Type B pancreatic cell (in vitro differentiated cells): ENCODE measurements at regions not wholly inside any gene's neighbourhood (a gene's known extent, or its start where the extent isn't known, plus 50 kb on each side); places are given as distances from the start of the nearest gene placed in this dataset.
"Not testable (repeated sequence)": the region's sequence is repeated elsewhere in the genome, so short reads cannot be mapped to it uniquely, and the experiment has no call there.

Source experiments
- DNase-seq: peaks from one replicate; pipeline ENCODE4 v3.0.0; 2021; ENCODE audit warnings: mixed read lengths; ENCODE audit not compliant: unreplicated experiment; ENCODE audit errors: extremely low spot score
- H3K27ac Mint-ChIP-seq: 2 replicates; pipeline ENCODE4 v1.8.0; 2021; ENCODE audit warnings: mild to moderate bottlenecking, mixed read lengths
- H3K27me3 Mint-ChIP-seq: 2 replicates; pipeline ENCODE4 v1.8.0; 2021; ENCODE audit warnings: mixed read lengths
- H3K36me3 Mint-ChIP-seq: 2 replicates; pipeline ENCODE4 v1.8.0; 2021; ENCODE audit warnings: mixed read lengths
- H3K4me1 Mint-ChIP-seq: one replicate; pipeline ENCODE4 v1.8.0; 2021; ENCODE audit warnings: mixed read lengths; ENCODE audit not compliant: unreplicated experiment
- H3K4me3 Mint-ChIP-seq: 2 replicates; pipeline ENCODE4 v1.8.0; 2021; ENCODE audit warnings: mild to moderate bottlenecking, mixed read lengths
- H3K9me3 Mint-ChIP-seq: 2 replicates; pipeline ENCODE4 v1.8.0; 2021; ENCODE audit warnings: mixed read lengths
- TF ChIP-seq, protein P1 (sequence below): fragments of 200-600 bp; sonication (generic); conservative IDR thresholded peaks from 2 replicates; pipeline ENCODE4 v1.5.0; 2021; ENCODE audit warnings: antibody characterized with exemption, mild to moderate bottlenecking

- H3K27me3 Mint-ChIP-seq, H3K4me3 Mint-ChIP-seq, H3K27ac Mint-ChIP-seq, DNase-seq, H3K9me3 Mint-ChIP-seq, H3K36me3 Mint-ChIP-seq, H3K4me1 Mint-ChIP-seq: not testable (repeated sequence)
Observed at GRCh38 chr10:61818251-61818650, 83.2 kb upstream of the ARID5B start.

DNA sequence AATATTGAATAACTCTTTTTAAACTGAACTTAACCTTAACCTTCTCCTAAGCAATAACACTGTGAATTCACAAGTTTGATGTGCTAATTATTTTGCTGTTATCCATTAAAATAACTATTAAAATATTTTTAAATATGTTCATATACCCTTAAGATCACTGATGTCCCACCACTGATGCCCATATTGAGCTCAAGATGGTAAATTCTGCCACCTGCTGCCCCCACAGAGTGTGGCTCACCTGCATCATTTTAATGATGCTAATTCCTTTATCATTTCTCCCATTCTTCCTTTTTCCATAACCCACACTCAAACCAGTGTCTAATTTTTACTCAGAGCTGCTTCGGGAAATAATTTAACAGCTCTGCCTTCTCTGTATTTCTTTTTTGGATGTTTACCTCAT, 82.3 kb upstream of the ARID5B start:
- no peaks in the 10 kb centered on the region for H3K36me3 Mint-ChIP-seq
- H3K9me3 Mint-ChIP-seq = peaks cover 3% of the 10 kb centered on the region
- no peak for DNase-seq
- H3K4me1 Mint-ChIP-seq = no peaks in the 10 kb centered on the region
- TF ChIP-seq, protein P1, sequence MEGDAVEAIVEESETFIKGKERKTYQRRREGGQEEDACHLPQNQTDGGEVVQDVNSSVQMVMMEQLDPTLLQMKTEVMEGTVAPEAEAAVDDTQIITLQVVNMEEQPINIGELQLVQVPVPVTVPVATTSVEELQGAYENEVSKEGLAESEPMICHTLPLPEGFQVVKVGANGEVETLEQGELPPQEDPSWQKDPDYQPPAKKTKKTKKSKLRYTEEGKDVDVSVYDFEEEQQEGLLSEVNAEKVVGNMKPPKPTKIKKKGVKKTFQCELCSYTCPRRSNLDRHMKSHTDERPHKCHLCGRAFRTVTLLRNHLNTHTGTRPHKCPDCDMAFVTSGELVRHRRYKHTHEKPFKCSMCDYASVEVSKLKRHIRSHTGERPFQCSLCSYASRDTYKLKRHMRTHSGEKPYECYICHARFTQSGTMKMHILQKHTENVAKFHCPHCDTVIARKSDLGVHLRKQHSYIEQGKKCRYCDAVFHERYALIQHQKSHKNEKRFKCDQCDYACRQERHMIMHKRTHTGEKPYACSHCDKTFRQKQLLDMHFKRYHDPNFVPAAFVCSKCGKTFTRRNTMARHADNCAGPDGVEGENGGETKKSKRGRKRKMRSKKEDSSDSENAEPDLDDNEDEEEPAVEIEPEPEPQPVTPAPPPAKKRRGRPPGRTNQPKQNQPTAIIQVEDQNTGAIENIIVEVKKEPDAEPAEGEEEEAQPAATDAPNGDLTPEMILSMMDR = no peak
- H3K27me3 Mint-ChIP-seq = no peaks in the 10 kb centered on the region
- no peak overlapping the region for H3K4me3 Mint-ChIP-seq
- H3K27ac Mint-ChIP-seq = no peak overlapping the region

DNA sequence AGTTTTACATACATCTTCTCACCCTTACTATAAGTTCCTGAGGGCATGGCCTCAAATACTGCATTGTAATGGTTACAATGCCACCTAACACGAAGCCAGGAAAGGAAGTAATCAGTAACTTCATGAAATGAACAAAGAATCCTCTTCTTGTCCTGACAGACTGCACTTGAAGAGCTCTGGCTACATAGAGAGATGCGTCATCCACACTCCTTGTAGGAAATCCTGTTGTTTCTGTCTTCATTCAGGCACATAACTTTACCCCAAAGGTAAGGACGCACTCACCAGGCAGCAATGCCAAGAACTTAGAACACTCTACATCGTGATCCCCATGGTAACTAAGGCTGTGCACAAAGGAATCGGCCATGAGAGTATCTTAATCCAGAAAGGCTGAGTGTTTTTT, 80.3 kb upstream of the ARID5B start:
- Mint-ChIP-seq H3K4me3 (no peak overlapping the region), H3K36me3 (no peaks in the 10 kb centered on the region), H3K27me3 (no peaks in the 10 kb centered on the region), H3K27ac (no peak overlapping the region), H3K4me1 (no peaks in the 10 kb centered on the region), H3K9me3 (peaks cover 3% of the 10 kb centered on the region)
- TF ChIP-seq, protein P1 = no peak
- no peak for DNase-seq

GRCh38 chr10:61821693-61822092, 79.8 kb upstream of the ARID5B start:
- TF ChIP-seq, protein P1 = no peak
- Mint-ChIP-seq H3K4me1 (no peaks in the 10 kb centered on the region), H3K27me3 (no peaks in the 10 kb centered on the region), H3K36me3 (no peaks in the 10 kb centered on the region), H3K27ac (no peak overlapping the region), H3K4me3 (no peak overlapping the region), H3K9me3 (peaks cover 3% of the 10 kb centered on the region)
- no peak for DNase-seq

- no peak overlapping the region for H3K4me3 Mint-ChIP-seq
- TF ChIP-seq, protein P1 = no peak
- H3K27me3 Mint-ChIP-seq = no peaks in the 10 kb centered on the region
Observed at GRCh38 chr10:61822096-61822495, 79.4 kb upstream of the ARID5B start.

DNA sequence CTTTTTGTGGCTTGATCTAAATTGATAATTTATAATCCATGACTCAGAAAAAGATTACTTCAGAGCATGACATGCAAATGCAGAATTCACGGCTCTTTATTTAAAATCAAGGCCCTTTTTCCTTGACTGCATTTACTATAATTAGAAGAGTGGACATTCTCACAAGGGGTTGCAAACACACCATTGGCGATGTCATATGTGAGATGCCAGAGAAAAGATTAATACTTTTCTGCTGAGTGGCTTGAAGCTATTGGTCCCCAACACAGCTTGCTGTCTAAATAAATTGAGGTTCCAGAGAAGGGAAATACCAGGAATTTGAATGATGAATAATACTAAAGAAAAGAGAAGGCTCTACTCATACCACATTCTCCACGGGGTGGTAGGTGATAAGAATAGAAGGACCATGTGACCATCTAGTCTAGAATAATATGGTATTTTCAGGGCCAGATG, 78.7 kb upstream of the ARID5B start:
- Mint-ChIP-seq H3K36me3 (no peaks in the 10 kb centered on the region), H3K9me3 (peaks cover 3% of the 10 kb centered on the region), H3K4me3 (no peak overlapping the region), H3K27me3 (no peaks in the 10 kb centered on the region), H3K4me1 (no peaks in the 10 kb centered on the region), H3K27ac (no peak overlapping the region)
- no peak for DNase-seq
- TF ChIP-seq, protein P1 = no peak

More at GRCh38 chr10:61822096-61822495, 79.4 kb upstream of the ARID5B start:
- H3K4me1 Mint-ChIP-seq = no peaks in the 10 kb centered on the region
- H3K9me3 Mint-ChIP-seq = peaks cover 3% of the 10 kb centered on the region
- DNase-seq = no peak
- H3K27ac Mint-ChIP-seq = no peak overlapping the region
- no peaks in the 10 kb centered on the region for H3K36me3 Mint-ChIP-seq
